Sigmoid colon (tissue), 3 donors: ENCODE measurements at regions not wholly inside any gene's neighbourhood (a gene's known extent, or its start where the extent isn't known, plus 50 kb on each side); places are given as distances from the start of the nearest gene placed in this dataset.

Source experiments
- POLR2A ChIP-seq, 2 donors: fragments of 450-650 bp; IDR thresholded peaks; one replicate each; pipeline ENCODE4 v1.6.1; 2016; ENCODE audit warnings: antibody characterized with exemption in 2 of 2, mild to moderate bottlenecking in 2 of 2, moderate library complexity in 2 of 2
- TF ChIP-seq, protein P1 (sequence below), 4 experiments: fragments of 450-650 bp in 3 of 4; fragments of 200-600 bp in 1 of 4; IDR thresholded peaks; one replicate each; pipeline ENCODE4 v1.5.1; 2016 to 2019; ENCODE audit warnings: antibody characterized with exemption in 4 of 4, mild to moderate bottlenecking in 3 of 4, moderate library complexity in 2 of 4

DNA sequence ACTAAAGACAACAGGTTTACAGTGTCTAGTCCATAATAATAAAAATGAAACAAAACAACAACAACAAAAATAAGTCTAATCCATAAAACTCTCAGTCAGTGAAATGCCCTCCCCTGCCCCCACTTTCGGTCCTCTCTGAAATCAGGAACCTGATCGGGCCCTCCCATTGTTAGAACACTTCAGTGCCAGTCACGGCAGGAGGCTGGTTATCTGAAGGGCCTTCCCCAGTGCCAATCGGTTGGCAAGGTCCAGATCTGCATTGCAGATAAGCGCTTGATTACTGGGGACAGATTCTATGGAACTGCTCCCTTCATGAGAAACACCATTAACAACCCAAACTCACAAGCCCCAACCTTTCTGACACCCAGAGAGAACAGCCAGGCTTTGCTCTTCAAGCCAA is 72.2 kb upstream of the EEPD1 start:
- TF ChIP-seq, protein P1, sequence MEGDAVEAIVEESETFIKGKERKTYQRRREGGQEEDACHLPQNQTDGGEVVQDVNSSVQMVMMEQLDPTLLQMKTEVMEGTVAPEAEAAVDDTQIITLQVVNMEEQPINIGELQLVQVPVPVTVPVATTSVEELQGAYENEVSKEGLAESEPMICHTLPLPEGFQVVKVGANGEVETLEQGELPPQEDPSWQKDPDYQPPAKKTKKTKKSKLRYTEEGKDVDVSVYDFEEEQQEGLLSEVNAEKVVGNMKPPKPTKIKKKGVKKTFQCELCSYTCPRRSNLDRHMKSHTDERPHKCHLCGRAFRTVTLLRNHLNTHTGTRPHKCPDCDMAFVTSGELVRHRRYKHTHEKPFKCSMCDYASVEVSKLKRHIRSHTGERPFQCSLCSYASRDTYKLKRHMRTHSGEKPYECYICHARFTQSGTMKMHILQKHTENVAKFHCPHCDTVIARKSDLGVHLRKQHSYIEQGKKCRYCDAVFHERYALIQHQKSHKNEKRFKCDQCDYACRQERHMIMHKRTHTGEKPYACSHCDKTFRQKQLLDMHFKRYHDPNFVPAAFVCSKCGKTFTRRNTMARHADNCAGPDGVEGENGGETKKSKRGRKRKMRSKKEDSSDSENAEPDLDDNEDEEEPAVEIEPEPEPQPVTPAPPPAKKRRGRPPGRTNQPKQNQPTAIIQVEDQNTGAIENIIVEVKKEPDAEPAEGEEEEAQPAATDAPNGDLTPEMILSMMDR (IDR thresholded peaks at IDR 0.05): no peak
- TF ChIP-seq POLR2A (IDR thresholded peaks at IDR 0.05): no peak
